ENCODE measurements at regions not wholly inside any gene's neighbourhood (a gene's known extent, or its start where the extent isn't known, plus 50 kb on each side); places are given as distances from the start of the nearest gene placed in this dataset.

DNA sequence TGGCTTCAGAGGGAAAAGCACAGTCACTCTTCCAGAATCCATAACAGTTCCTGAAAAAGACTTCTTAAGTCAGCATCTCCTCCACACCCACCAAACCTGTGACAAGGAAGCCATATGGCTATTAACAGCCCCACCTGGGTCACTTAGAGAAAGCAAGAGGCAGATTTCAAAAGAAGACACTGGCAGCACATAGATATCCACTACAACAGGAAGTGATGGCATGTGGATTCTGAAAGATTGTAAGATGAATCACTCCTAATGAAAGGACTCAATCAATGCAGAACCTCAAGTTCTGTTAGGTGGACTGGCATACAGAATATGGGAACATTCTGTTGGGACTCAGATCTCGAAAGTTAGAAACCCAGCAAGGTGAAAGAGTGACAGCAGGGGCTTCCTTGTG, 365.9 kb downstream of the TGFB2 start:
- peak; percentile 23 for DNase-seq (ENCODE audit: low spot score)
- FAIRE-seq: no peak

DNA sequence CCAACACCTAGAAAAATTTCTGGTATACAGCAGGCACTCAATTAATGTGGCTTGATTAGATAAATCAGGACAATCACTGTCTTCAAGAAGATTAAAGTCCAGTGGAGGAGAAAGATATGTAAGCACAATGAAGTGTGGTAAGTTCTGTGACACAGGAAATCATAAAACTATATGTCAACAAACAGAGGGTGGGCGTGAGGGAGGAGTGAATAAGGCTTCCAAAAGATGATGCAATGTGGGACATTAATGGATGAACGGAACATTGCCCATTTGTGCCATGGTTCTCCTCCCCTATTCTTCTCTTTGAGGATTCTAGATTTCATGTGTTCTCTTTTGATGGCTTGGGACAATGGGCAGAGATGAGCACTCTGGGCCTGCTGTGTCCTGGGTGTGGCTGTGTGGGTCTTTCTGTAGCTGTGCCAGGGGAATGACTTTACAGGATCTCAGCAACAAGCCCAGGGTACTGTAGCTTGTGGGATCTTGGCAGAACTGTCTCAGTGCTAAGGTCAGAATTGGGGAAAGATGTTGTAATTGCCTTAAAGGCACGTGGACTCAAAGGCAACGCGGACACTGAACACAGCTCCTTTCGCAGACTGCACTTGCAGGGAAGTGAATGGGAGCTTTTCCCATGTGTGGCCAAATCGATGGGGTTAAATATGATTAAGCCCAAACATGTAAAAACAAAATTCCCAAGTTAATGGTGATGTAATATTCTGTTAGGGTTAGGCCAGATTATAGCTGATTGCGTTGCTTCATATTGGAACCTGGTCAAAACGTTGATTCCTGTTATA, 366.9 kb downstream of the TGFB2 start:
- DNase-seq (ENCODE audit: low spot score) (peak; percentile 14), FAIRE-seq (no peak)

DNA sequence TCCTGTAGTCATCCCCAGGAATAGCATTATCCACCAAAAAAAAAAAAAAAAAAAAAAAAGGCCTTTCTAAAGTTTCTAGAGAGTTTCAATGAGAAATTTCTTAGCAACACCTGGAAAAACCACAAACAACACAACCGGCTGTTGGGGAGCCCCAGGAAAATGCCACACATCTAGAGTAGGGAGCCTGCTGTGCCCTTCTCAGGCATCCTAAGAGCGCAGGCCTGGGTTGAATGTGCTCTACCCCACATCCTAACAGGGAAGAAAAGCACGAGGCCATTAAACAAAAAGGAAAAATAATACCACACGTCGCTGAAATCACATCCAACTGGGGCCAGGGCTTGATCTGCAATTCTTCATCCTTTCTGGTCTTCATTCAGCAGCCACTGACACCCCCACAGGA, 367.5 kb downstream of the TGFB2 start:
- DNase-seq (ENCODE audit: low spot score) (no peak), FAIRE-seq (no peak)

DNA sequence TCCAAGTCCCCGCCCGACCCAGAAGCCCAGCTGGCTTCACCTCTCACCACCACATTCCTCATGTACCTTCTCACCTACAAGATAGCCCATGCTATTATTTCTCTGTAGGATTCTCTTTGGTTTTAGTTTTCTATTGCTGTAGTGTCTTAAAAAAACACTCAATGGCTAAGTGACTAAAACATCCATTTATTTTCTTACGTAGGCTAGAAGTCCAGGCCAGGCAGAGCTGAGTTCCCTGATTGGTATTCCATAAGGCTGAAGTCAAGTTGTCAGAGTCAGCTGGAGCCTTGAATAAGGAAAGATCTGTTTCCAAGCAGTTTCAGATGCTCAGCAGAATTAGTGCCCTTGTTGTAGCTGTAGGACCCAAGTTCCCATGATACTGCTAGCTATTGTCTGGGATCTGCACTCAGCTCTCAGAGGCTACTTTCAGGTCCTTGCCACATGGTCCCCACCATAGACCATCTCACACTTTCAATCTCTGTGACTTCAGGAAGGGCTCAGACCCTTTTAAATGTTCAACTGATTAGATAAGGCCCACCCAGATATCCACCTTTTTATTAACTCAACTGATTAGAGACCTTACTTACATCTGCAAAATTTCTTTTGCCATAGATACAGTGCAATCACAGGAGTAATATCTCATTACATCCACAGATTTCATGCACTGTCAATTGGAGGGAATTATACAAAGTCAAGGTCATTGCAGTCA, 371.0 kb downstream of the TGFB2 start:
- no peak for FAIRE-seq
- DNase-seq (ENCODE audit: low spot score): no peak

DNA sequence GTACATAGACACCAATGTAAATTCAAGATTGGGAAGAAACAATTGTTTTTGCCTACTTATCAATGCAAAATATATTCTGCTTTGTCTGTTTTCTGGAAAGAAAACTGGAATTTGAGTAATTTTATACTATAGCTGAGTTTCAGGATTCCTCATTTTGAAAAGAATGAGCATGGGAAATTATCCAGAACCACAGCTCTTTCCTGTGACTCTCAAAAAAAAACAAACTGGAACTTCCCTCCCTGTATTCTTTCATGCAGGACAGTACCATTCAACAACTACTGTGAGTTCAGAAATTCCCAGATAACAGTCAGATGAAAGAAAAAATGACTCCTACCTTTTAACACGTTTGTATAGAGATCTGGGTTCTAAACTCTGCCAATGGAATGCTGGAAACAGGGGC, 372.4 kb downstream of the TGFB2 start:
- DNase-seq (ENCODE audit: low spot score) (no peak), FAIRE-seq (no peak)

DNA sequence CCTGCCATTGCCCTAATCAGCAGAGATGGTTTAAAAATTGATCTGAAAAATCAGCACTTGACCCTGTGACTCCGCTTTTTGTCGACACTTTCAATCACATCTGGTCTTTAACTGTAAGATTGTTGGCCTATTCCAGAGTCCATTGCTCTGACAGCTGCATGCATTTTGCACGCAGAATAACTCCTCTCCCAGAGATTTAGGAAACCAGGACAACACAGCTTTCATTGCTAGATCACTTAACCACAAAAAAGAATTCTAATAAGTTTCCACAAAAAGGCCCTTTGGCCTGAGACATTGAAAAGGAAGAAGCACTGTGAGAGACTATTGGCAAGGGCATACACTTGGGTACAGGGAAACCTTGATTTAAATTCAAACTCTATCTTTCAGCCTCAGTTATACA, 373.1 kb downstream of the TGFB2 start:
- DNase-seq (ENCODE audit: low spot score) (no peak), FAIRE-seq (no peak)

DNA sequence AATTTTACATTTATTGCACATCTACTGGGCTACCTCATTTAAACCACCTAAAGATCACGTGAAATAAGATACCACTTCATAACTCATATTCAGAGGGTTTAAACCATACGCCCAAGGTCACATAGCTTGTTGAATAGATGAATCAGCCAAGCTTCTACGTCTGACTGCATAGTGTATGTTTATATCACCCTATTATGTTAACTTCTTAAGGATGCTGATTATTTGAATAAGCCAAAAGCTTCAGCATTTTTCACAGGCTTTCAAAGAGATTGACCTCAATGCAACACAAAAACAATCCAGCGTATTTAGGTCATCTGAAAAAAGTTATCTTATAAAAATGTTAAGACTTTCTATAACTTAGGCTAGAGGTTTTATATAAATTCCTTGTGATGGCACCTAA, 373.8 kb downstream of the TGFB2 start:
- FAIRE-seq (no peak), DNase-seq (ENCODE audit: low spot score) (no peak)

DNA sequence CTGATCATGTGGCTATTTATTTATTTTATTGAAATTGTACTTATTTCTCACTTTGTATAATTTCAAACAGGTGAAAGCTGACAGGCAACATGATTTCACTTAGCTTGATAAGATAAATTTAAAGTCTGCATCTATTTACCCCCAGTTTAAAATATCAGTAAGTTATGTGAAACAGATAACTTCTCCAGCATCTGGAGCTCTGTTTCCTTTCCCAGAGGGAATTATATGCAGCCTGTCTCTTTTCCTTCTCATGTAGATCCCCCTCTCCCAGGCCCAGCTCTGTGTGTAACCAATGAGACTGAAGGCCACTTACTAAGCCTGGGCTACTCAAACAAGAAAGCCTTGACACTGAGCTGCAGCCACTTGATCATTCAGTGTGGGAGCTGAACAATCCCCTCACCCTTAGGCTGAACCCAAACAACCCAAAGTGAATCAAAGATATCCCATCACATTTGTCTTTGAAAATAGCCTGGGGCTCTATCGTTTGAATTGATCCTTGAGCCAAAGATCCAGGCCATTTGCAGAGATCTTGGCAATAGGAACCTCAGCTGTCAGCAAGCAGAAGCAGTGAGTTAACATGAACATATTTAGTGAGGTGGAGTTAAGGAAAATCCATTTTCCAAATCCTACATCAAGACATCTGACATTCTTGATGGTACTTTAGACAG, 383.9 kb downstream of the TGFB2 start:
- no peak for FAIRE-seq
- no peak for DNase-seq (ENCODE audit: low spot score)

DNA sequence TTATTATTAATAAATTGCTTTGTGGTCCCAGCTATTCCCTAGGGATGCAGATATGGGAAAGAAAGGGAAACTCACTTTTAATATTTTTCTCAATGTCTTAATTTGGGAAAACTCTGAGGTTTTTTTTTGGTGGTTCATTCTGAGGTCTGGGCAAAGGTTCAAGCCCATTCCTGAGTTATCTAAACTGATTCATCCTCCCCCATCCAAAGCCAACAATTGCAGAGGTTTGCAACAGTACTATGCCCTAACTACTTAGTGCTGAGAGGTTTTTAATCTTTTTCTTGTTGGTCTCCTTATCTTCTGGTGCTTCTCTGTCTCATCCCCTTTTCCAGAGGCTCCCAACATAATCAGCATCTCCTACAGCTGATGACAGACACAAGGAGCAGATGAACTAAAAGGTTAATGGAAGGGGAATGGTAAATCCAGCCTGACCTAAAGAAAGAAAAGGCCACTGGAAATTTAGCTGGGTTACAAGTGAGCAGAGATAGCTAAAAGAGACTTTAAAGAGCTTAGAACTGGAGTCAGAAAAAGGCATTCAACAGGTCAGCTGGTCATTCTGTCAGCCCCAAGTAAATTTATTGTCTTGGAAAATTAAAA, 390.4 kb downstream of the TGFB2 start:
- DNase-seq (ENCODE audit: low spot score) (no peak), FAIRE-seq (no peak)

DNA sequence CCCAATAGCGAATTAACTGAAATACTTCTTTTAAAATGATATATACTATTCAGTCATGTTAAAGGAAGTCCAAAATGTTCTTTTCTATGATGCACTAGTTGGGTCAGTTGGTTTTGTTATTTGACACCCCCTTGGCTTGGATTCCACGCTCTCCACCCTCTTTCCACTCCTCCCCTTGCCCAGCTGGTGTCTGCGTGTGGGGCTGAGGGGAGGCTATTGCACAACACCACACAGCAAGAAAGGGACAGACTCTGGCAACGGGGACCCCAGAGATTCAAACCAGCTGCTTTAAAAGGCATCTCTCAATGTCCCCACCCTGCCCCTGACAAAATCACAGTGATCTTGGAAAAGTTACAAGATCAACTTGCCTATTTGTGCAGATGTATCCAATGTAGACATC, 394.3 kb downstream of the TGFB2 start:
- DNase-seq (ENCODE audit: low spot score) (no peak), FAIRE-seq (no peak)

DNA sequence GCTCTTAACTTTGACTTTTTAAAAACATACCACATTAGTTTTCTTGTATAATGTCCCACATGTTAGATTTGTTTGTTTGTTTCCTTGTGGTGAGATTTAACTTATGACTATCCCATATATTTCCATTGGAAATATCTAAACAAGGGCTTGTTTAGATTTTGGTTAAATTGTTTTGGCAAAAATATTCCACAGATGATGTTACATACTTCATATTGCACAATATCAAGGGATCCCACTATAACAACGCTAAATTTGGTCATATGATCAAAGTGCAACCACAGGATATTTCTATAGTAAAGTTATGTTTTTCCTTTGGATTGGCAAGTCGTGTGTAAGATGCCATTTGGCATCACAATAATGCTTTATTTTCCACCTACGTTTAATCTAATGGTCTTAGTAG, 396.7 kb downstream of the TGFB2 start:
- DNase-seq (ENCODE audit: low spot score) (no peak), FAIRE-seq (no peak)

DNA sequence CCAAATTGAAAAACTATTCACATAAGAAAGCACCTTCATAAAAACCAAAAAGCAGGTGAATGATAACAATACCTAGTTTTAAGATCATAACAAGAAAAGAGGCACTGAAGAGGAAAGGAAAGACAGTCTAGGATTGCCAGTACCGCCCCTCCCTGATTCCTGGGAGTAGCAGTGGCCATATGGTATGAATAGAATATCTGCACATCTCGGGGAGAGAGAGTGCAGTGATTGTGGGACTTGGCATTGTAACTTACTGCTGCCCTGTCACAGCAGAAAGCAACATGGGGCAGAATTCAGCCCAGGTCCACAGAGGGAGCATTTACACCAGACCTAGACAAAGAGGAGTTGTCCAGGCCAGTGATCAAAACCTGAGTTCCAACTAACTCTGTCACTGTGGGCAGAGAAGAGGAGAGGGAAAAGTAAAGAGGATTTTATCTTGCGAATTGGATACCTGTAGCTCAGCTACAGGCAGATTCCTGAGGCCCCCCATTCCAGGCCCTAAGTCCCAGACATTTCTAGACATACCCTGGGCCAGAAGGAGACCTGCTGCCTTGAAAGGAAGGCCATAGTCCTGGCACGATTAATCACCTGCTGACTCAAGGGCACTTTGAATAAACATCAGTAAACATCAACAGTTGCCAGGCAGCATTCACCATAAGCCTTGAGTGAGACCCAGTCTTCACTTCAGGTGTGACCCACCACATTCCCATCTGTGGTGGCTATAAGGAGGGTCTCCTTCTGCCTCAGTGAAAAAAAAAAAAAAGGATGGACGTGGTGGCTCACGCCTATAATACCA, 397.5 kb downstream of the TGFB2 start:
- no peak for FAIRE-seq
- no peak for DNase-seq (ENCODE audit: low spot score)

DNA sequence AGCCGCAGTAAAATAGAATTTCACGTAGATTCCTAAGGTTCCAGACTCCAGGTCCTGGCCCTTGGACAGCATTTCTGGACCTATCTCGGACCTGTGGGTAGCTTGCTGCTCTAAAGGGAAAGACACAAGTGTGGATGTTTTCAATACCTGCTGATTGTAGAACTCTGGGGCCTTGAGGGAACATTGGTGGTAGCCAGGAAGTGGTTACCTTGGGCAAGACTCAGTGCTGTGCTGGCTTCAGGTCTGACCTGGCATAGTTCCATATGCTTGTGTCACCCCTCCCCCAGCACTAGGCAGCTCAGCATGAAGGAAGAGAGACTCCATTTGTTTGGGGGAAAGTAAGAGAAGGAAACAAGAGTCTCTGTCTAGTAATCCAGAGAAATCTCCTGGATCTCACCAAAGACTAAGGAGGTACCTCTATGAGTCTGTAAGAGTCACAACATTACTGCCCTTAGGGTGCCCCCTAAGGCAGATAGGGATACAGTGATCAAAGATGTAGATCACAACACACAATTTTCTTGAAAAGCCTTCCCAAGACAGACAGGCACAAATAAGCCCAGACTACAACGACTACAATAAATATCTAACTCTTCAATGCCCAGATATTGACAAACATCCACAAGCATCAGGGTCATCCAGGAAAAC, 398.8 kb downstream of the TGFB2 start:
- DNase-seq (ENCODE audit: low spot score): no peak
- no peak for FAIRE-seq

DNA sequence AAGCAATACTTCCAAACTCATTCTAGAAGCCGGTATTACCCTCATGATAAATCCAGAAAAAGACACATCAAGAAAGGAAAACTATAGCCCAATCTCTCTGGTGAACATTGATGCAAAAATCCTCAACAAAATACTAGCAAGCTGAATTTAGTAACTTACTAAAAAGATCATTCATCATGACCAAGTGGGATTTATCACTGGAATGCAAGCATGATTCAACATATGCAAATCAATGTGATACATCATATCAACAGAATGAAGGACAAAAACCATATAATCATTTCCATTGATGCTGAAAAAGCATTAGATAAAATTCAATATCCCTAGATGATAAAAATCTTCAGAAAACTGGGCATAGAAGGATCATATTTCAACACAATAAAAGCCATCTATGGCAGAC, 402.9 kb downstream of the TGFB2 start:
- DNase-seq (ENCODE audit: low spot score) (no peak), FAIRE-seq (no peak)

DNA sequence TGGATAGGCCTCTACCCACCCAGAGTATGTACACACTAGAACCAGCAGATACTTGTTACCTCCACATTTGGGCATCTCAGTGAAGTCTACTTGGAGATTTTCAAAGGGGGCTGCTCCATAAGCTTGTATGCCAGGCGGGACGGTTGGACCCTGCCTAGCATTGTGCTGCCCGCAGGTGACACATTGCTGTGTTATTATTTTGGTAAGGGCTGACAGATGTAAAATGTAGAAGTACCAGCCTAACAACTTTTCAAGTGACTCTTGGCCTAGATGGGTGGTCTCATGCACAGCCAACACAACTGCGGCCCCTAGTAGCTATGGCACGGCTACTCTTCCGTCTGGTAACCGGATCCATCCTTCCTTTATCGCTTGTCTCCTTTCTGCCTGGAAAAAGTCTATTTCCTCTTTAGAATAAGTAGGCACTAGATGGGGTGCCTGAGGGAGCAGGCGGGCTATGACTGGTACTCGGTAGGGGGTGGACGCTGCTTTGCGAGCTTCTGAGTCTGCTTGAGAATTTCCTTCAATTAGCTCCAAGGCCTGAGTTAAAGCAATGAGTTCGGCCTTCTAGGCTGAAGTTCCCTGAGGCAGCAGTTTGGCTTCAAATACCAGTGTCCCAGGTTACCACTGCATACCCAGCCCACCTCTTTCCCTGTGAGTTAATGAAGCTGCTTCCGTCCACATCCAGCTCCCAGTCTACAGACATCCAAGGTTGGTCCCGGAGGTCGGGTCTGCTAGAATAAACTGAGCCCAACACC, 405.3 kb downstream of the TGFB2 start:
- DNase-seq (ENCODE audit: low spot score): no peak
- FAIRE-seq: no peak

DNA sequence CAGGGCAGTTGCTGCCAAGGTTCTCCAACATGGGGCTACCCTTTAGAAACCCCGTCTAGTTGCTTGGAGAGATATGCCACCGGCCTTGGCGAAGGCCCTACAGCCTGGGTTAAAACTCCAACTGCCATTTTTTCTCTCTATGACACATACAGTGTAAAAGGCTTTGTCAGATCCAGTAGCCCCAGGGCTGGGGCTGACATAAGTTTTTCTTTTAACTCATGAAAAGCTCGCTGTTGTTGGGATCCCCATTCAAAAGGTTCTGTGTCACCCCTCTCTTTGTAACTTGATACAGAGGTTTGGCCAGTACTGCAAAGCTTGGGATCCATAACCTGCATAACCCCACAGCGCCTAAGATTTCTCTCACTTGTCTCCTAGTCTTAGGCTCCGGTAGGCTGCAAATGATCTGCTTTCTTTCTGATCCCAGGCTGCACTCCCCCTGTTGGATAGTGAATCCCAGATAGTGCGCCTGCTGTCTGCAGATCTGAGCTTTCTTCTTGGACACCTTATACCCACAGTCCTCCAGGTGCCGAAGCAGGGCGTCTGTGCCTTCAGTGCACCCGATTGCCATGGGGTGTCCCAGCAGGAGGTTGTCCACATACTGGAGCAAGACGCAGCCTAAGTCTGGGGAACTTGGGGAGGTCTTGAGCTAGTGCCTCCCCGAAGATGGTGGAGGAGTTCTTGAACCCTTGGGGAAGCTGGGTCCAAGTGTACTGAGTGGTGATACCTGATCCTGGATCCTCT, 406.2 kb downstream of the TGFB2 start:
- DNase-seq (ENCODE audit: low spot score): no peak

DNA sequence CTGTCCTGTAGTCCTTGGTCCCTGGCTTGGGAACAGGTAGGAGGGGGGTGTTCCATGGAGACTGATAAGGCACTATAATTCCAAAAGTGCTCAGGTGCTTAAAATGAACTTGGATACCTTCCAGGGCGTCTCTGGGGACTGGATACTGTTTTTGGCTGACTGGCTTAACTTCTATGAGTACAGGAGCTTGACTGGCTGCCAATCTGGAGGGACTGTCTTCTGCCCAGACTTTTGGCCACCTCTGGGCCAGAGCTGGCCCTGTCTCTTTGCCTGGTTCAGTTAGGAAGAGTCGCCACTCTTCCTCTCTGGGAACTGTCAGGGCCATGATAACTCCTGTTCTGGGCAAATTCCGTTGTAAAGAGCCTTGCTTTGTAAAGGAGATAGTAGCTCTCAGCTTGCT, 407.0 kb downstream of the TGFB2 start:
- no peak for DNase-seq (ENCODE audit: low spot score)
- no peak for FAIRE-seq

More for the DNA sequence above, 406.2 kb downstream of the TGFB2 start:
- FAIRE-seq: no peak

DNA sequence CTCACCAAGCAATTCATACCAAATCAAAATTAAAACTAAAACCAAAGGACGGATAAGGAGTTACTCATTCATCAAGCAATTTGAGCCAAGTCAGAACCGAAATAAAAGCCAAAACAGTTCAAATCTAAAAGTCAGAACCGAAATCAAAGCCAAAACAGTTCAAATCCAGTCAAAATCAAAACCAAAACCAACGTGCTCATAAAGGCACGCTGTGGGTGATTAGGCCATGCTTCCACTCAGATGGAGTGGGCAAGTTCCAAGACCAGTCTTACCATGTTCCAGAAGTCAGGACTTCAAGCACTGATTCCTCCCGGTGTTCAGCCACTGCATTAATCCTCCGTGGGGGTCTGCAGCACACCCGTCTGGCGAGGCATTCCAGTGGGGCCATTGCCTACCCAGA, 409.3 kb downstream of the TGFB2 start:
- FAIRE-seq: no peak
- no peak for DNase-seq (ENCODE audit: low spot score)

DNA sequence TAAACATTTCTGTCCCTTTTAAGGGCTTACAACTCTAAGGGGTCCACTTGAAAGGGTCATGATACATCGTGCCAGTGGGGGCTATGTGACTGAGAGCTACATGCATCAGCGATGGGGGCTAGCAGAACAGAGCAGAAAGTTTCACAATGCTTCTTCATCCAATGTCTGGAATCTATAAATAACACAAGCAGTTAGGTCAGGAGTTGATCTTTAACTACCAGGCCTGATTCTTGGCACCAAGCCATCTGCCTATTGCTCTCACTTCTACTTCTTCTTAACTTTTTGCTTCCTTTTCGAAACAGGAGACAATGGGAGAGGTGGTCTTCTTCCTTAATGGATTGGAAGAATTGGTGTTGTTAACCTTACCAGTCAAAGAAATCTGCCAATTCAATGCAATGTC, 410.0 kb downstream of the TGFB2 start:
- FAIRE-seq: no peak
- DNase-seq (ENCODE audit: low spot score): no peak

Data from urothelium cell line (cell line).